Nephron (organoid): ENCODE measurements at regions not wholly inside any gene's neighbourhood (a gene's known extent, or its start where the extent isn't known, plus 50 kb on each side); places are given as distances from the start of the nearest gene placed in this dataset.
A peak's percentile ranks its signal among the peaks of the same experiment; 100 is the strongest.

Experiments
- H3K27ac Mint-ChIP-seq, 3 experiments: 2 replicates each; pipeline ENCODE4 v1.8.0; 2020; ENCODE audit warnings: mixed read lengths in 3 of 3, mild to moderate bottlenecking in 2 of 3, moderate library complexity in 1 of 3
- H3K27me3 Mint-ChIP-seq: 2 replicates; pipeline ENCODE4 v1.8.0; 2021; ENCODE audit warnings: low read depth, mild to moderate bottlenecking, moderate library complexity, mixed read lengths
- H3K36me3 Mint-ChIP-seq: 2 replicates; pipeline ENCODE4 v1.8.0; 2020; ENCODE audit warnings: low read depth, mixed read lengths
- H3K4me1 Mint-ChIP-seq: 2 replicates; pipeline ENCODE4 v1.8.0; 2020; ENCODE audit warnings: mixed read lengths
- H3K4me3 Mint-ChIP-seq, 3 experiments: 2 replicates each; pipeline ENCODE4 v1.8.0; 2020; ENCODE audit warnings: mild to moderate bottlenecking in 3 of 3, mixed read lengths in 3 of 3, moderate library complexity in 2 of 3
- H3K9me3 Mint-ChIP-seq: 2 replicates; pipeline ENCODE4 v1.8.0; 2020; ENCODE audit warnings: mixed read lengths
- TF ChIP-seq, protein P1 (sequence below), 3 experiments: fragments of 200-600 bp; sonication (generic); IDR thresholded peaks; one replicate each; pipeline ENCODE4 v1.5.0; 2021; ENCODE audit warnings: antibody characterized with exemption in 3 of 3; ENCODE audit not compliant: unreplicated experiment in 3 of 3

DNA sequence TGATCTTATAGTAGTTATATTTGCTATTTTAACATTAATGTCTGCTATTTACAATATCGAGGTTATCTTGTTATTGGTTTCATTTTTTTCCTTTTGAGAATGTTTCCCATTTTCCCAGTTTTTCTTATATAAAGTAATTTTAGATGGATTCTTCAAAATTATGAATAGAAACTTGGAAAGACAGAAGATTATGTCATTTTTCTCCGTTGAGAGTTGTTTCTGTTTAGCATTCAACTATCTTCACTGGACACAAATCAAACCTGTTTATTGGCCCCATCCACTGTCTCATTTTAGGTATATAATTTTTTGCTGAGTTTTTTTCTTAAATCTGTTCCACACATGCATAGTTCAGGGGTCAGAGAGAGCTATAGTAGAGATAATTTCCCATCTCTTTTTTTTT lies 1430.9 kb upstream of the MIR17HG start:
- Mint-ChIP-seq H3K27me3 (no peaks in the 10 kb centered on the region), H3K4me3 (no peak overlapping the region), H3K36me3 (no peaks in the 10 kb centered on the region), H3K9me3 (no peaks in the 10 kb centered on the region), H3K4me1 (no peaks in the 10 kb centered on the region), H3K27ac (no peak overlapping the region)
- TF ChIP-seq, protein P1, sequence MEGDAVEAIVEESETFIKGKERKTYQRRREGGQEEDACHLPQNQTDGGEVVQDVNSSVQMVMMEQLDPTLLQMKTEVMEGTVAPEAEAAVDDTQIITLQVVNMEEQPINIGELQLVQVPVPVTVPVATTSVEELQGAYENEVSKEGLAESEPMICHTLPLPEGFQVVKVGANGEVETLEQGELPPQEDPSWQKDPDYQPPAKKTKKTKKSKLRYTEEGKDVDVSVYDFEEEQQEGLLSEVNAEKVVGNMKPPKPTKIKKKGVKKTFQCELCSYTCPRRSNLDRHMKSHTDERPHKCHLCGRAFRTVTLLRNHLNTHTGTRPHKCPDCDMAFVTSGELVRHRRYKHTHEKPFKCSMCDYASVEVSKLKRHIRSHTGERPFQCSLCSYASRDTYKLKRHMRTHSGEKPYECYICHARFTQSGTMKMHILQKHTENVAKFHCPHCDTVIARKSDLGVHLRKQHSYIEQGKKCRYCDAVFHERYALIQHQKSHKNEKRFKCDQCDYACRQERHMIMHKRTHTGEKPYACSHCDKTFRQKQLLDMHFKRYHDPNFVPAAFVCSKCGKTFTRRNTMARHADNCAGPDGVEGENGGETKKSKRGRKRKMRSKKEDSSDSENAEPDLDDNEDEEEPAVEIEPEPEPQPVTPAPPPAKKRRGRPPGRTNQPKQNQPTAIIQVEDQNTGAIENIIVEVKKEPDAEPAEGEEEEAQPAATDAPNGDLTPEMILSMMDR (IDR thresholded peaks at IDR 0.05; ENCODE audit: unreplicated experiment in 3 of 3) = no peak

- no peaks in the 10 kb centered on the region for H3K27me3 Mint-ChIP-seq
Measured at GRCh38 chr13:89920461-89920860, 1427.0 kb upstream of the MIR17HG start.

DNA sequence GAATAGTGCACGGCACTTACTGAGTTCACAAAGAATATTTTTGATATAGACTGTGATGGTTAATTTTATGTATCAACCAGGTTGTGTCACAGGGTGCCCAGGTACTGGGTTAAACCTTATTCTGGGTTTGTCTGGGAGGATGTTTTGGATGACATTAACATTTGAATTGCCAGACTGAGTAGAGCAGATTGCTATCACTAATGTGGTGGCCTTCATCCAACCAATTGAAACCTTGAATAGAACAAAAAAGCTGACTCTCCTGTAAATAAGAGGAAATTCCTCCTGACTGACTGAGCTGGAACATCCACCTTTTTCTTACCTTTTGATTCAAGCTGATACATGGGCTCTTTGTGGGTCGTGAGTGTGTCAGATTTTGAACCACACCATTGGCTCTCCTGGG lies 1424.4 kb upstream of the MIR17HG start:
- TF ChIP-seq, protein P1 (IDR thresholded peaks at IDR 0.05; ENCODE audit: unreplicated experiment in 3 of 3) = no peak
- Mint-ChIP-seq H3K27ac (no peak overlapping the region), H3K4me1 (no peaks in the 10 kb centered on the region), H3K36me3 (no peaks in the 10 kb centered on the region), H3K27me3 (no peaks in the 10 kb centered on the region), H3K9me3 (no peaks in the 10 kb centered on the region), H3K4me3 (no peak overlapping the region)

More at GRCh38 chr13:89920461-89920860, 1427.0 kb upstream of the MIR17HG start:
- Mint-ChIP-seq H3K27ac (no peak overlapping the region), H3K36me3 (no peaks in the 10 kb centered on the region), H3K4me1 (no peaks in the 10 kb centered on the region), H3K9me3 (no peaks in the 10 kb centered on the region), H3K4me3 (no peak overlapping the region)
- TF ChIP-seq, protein P1 (IDR thresholded peaks at IDR 0.05; ENCODE audit: unreplicated experiment in 3 of 3) = no peak

- Mint-ChIP-seq H3K27me3 (no peaks in the 10 kb centered on the region), H3K36me3 (no peaks in the 10 kb centered on the region), H3K4me3 (no peak overlapping the region), H3K4me1 (no peaks in the 10 kb centered on the region), H3K9me3 (no peaks in the 10 kb centered on the region), H3K27ac (no peak overlapping the region)
- TF ChIP-seq, protein P1 (IDR thresholded peaks at IDR 0.05; ENCODE audit: unreplicated experiment in 3 of 3) = no peak
Measured at GRCh38 chr13:89923736-89924135, 1423.8 kb upstream of the MIR17HG start.

- H3K36me3 Mint-ChIP-seq = no peaks in the 10 kb centered on the region
- no peaks in the 10 kb centered on the region for H3K4me1 Mint-ChIP-seq
- TF ChIP-seq, protein P1 (IDR thresholded peaks at IDR 0.05; ENCODE audit: unreplicated experiment in 3 of 3) = peak; percentile 45 to 57 (median 53)
- no peak overlapping the region for H3K27ac Mint-ChIP-seq
- H3K4me3 Mint-ChIP-seq = no peak overlapping the region
- no peaks in the 10 kb centered on the region for H3K27me3 Mint-ChIP-seq
- no peaks in the 10 kb centered on the region for H3K9me3 Mint-ChIP-seq
Measured at GRCh38 chr13:89925107-89925506, 1422.4 kb upstream of the MIR17HG start.

DNA sequence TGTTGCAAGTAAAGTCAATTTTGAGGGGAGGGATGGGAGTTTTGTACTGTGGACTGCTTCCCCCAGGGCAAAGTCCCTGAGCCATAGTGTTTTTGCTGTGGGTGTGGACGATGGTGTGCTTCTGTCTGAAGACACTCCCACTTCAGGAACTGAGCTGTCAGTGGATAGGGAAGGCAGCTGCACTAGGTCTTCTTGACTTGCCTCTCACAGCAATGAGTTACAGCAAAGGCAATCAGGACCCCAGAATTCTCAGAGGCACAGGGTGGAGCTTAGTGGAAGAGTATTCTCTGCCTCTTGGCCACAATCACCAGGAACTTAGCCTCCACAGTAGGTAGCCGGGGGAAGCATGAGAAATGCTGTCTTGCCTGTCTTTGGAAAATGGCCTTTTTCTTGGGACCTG lies 1416.6 kb upstream of the MIR17HG start:
- Mint-ChIP-seq H3K4me3 (no peak overlapping the region), H3K27ac (peak overlapping the region; percentile 54 to 65 (median 63)), H3K4me1 (no peaks in the 10 kb centered on the region), H3K9me3 (no peaks in the 10 kb centered on the region), H3K27me3 (no peaks in the 10 kb centered on the region), H3K36me3 (no peaks in the 10 kb centered on the region)
- TF ChIP-seq, protein P1 (IDR thresholded peaks at IDR 0.05; ENCODE audit: unreplicated experiment in 3 of 3) = no peak
